Activated CD8-positive, alpha-beta memory T cell treated with anti-CD3 and anti-CD28 coated beads, Interleukin-2, amount 10 ng/mL, durations not matched to agents 7 days and 5 days (primary cell): ENCODE measurements at regions not wholly inside any gene's neighbourhood (a gene's known extent, or its start where the extent isn't known, plus 50 kb on each side); places are given as distances from the start of the nearest gene placed in this dataset.

Source experiments
- ATAC-seq: fragments of 150-1000 bp; cut with Tn5 transposase; one replicate; pipeline ENCODE4 v1.10.0; 2021; ENCODE audit warnings: moderate library complexity
- CTCF ChIA-PET: fragments of 350-600 bp; sonication (Branson Sonifier 250); formaldehyde crosslinking; loops from one replicate; lab custom pipeline; 2021; ENCODE audit warnings: antibody characterized with exemption; lab: Charles Lee
- DNase-seq: peaks from one replicate; pipeline ENCODE4 v3.0.0-alpha.2; 2020
- H3K27ac Mint-ChIP-seq: one replicate; pipeline ENCODE4 v1.8.0; 2021; ENCODE audit warnings: mild to moderate bottlenecking, mixed read lengths
- H3K27me3 Mint-ChIP-seq: one replicate; pipeline ENCODE4 v1.8.0; 2021; ENCODE audit warnings: mixed read lengths
- H3K36me3 Mint-ChIP-seq: one replicate; pipeline ENCODE4 v1.8.0; 2021; ENCODE audit warnings: mild to moderate bottlenecking, mixed read lengths
- H3K4me1 Mint-ChIP-seq: one replicate; pipeline ENCODE4 v1.8.0; 2021; ENCODE audit warnings: mixed read lengths
- H3K4me3 Mint-ChIP-seq: one replicate; pipeline ENCODE4 v1.8.0; 2021; ENCODE audit warnings: mild to moderate bottlenecking, moderate library complexity, mixed read lengths
- H3K9me3 Mint-ChIP-seq: one replicate; pipeline ENCODE4 v1.8.0; 2022; ENCODE audit warnings: low read depth, mixed read lengths

- DNase-seq (no peak), ATAC-seq (no peak)
- CTCF ChIA-PET = no interaction called here
- H3K4me3 Mint-ChIP-seq = no peak overlapping the region
- H3K36me3 Mint-ChIP-seq = no peaks in the 10 kb centered on the region
- H3K27ac Mint-ChIP-seq = no peak overlapping the region
- no peaks in the 10 kb centered on the region for H3K9me3 Mint-ChIP-seq
- peaks cover 5% of the 10 kb centered on the region for H3K4me1 Mint-ChIP-seq
- no peaks in the 10 kb centered on the region for H3K27me3 Mint-ChIP-seq
These were observed 54.0 kb upstream of the LINC00305 start for GRCh38 chr18:64202863-64203262.

GRCh38 chr18:64202210-64202836 is 53.4 kb upstream of the LINC00305 start:
- no peaks in the 10 kb centered on the region for H3K9me3 Mint-ChIP-seq
- H3K27ac Mint-ChIP-seq = no peak overlapping the region
- H3K4me1 Mint-ChIP-seq = peaks cover under 1% of the 10 kb centered on the region
- ATAC-seq (no peak), DNase-seq (no peak)
- H3K27me3 Mint-ChIP-seq = no peaks in the 10 kb centered on the region
- no peaks in the 10 kb centered on the region for H3K36me3 Mint-ChIP-seq
- CTCF ChIA-PET = no interaction called here
- no peak overlapping the region for H3K4me3 Mint-ChIP-seq

DNA sequence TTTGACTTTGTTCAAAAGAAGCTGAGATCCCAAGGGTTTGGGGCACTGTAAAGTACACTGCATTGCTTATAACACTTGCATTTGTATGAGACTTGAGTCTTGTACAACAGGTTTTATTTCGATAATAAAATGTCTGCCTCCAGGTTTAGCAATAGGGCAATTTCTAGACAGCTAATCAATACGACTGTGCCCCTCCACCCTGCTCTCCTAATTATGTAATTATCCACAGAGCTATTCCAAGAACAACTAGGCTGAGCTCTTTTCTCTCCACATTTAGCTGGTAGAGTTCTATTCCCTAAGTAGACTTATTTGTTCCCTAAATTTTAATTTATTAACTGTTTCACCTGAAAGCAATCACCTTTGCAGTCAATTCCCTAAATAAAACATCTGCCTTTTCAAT is 52.9 kb upstream of the LINC00305 start:
- no peaks in the 10 kb centered on the region for H3K27me3 Mint-ChIP-seq
- H3K27ac Mint-ChIP-seq = no peak overlapping the region
- DNase-seq = no peak
- H3K9me3 Mint-ChIP-seq = no peaks in the 10 kb centered on the region
- no peak overlapping the region for H3K4me3 Mint-ChIP-seq
- no peak for ATAC-seq
- no peaks in the 10 kb centered on the region for H3K4me1 Mint-ChIP-seq
- CTCF ChIA-PET = no interaction called here
- H3K36me3 Mint-ChIP-seq = no peaks in the 10 kb centered on the region

DNA sequence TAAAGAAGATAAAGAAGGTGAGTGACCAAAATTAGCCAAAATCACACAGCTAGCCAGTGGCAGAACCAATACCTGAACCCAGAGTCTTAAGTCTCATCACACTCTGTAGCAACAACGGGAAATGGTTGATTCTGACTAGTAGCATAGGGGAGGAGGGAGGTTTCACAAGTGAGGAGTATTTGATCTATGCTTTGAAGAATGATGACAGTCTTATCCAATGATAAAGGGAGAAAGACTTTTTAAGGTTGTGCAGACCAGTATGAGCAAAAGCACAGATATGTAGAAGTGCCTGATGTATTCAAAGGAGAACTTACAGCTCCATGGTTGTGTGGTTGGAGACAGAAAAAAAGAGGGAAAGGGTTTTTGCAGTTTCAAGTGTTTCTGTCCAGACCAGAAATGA is 50.7 kb upstream of the LINC00305 start:
- Mint-ChIP-seq H3K4me1 (no peaks in the 10 kb centered on the region), H3K27me3 (no peaks in the 10 kb centered on the region), H3K4me3 (no peak overlapping the region), H3K36me3 (no peaks in the 10 kb centered on the region), H3K9me3 (no peaks in the 10 kb centered on the region), H3K27ac (no peak overlapping the region)
- no peak for DNase-seq
- no peak for ATAC-seq
- CTCF ChIA-PET = no interaction called here
